ENCODE measurements at regions not wholly inside any gene's neighbourhood (a gene's known extent, or its start where the extent isn't known, plus 50 kb on each side); places are given as distances from the start of the nearest gene placed in this dataset.

DNA sequence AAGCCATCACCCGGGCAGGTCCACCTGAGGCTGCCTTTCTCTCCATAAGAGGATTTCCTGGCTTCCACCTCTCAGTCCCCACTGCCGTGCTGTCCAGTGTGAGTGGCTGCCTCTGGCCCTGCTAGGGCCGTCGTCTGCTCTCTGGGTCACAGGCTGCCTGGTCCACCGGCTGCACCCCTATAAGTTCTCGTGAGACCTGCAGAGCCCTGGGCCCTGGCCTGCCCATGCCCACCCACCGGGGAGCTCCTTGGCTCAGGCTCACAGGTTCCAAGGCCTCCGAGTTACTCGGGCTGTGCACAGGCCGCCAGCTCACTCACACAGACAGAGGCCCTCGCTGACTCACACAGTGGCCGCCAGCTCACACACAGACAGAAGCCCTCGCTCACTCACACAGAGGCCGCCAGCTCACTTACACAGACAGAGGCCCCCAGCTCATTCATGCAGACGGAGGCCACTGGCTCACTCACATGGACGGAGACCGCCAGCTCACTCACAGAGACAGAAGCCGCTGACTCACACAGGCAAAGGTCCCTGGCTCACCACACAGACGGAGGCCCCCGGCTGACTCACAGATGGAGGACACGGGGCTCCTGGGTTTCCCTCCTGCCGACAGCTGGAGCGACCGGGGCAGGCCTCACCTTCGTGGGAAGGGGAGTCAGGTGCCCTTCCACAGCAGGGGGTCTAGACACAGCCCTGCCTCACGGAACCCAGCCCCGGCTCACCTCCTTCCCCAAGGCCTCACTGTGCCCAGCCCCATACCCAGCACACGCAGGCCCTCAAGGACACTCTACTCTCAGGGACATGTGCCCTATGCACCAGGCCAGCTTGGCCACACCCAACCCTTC, 334.1 kb upstream of the MYT1L start:
- no peak overlapping the region for H3K4me3 Mint-ChIP-seq
- H3K27ac Mint-ChIP-seq: peak overlapping the region in 2 of 10 donors; percentile 5 to 47
- POLR2A ChIA-PET: no interaction called here
- ATAC-seq (no peak), DNase-seq (no peak)
- peaks cover 0 to 4% (median 0%) of the 10 kb centered on the region in 9 donors for H3K9me3 Mint-ChIP-seq
- H3K36me3 Mint-ChIP-seq: peaks cover 0 to 5% (median 0%) of the 10 kb centered on the region in 3 donors
- H3K27me3 Mint-ChIP-seq: peaks cover 0 to 7% (median 0%) of the 10 kb centered on the region in 5 donors
- H3K4me1 Mint-ChIP-seq: peaks cover 0 to 5% (median 0%) of the 10 kb centered on the region in 4 donors

DNA sequence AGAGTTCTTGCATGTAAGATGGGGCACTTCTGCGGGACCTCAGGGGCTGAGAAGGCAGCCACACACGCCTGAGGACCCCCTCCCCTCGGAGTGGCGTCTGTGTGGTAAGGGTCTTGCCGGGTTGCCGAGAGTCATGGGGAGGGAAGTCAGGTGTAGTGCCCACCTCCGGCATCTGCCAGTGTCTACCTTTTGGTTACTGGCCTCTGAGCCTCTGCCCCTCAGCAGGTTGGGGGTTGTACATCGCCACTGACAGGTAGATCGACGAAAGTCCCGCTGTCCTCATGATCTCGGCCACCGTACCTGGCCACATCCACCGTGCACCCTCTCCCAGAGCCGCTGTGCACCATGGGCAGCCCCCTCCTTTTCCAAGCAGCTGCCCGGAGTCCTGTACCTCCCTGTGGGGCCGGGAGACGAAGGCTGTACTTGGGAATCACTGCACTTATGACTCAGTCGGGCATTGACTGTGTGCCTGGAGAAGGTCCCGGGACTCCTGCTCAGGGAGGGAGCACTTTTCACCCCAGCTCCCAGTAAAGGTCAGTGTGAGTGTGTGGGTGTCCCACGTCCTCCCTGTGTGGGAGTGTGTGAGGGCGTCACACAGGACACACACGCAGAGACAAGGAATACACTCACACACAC, 332.4 kb upstream of the MYT1L start:
- Mint-ChIP-seq H3K9me3 (peaks cover 0 to 15% (median 0%) of the 10 kb centered on the region in 9 donors), H3K27ac (peak overlapping the region in 2 of 10 donors; percentile 5 to 69), H3K27me3 (peaks cover 0 to 7% (median 0%) of the 10 kb centered on the region in 5 donors), H3K4me3 (no peak overlapping the region), H3K36me3 (peaks cover 0 to 10% (median 2%) of the 10 kb centered on the region in 3 donors), H3K4me1 (peaks cover 0 to 5% (median 0%) of the 10 kb centered on the region in 4 donors)
- POLR2A ChIA-PET: no interaction called here
- ATAC-seq (no peak), DNase-seq (no peak)

DNA sequence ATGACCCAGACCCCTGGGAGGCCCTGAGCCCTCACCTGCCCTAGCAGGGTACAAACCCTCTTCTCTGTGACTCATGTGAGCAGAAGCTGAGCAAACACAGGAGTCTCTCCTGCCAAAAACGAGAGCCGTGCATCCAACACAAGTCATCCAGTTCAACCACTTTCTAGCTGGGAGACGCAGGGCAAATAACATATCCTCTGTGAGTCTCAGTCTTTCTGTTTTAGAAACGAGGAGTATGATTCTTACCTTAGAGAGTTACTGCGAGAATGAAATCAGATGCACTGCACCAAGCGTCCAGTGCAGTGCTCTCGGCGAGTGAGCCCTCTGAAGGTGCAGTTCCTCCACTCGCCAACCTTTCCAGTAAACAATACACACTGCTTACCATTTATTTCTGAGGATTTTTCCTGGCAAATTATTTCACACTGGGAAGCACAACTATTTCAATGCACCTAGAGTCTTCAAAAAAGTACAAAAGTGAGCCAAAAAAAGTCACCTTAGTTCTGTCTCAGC, 331.8 kb upstream of the MYT1L start:
- Mint-ChIP-seq H3K27ac (peak overlapping the region in 1 of 10 donors; percentile 5), H3K27me3 (peaks cover 0 to 7% (median 0%) of the 10 kb centered on the region in 5 donors), H3K9me3 (peaks cover 0 to 21% (median 6%) of the 10 kb centered on the region in 9 donors), H3K4me3 (peak overlapping the region in 1 of 10 donors; percentile 64), H3K4me1 (peaks cover under 1 to 5% (median 5%) of the 10 kb centered on the region in 4 donors), H3K36me3 (peaks cover 0 to 15% (median 2%) of the 10 kb centered on the region in 3 donors)
- no peak for DNase-seq
- POLR2A ChIA-PET: no interaction called here
- no peak for ATAC-seq

DNA sequence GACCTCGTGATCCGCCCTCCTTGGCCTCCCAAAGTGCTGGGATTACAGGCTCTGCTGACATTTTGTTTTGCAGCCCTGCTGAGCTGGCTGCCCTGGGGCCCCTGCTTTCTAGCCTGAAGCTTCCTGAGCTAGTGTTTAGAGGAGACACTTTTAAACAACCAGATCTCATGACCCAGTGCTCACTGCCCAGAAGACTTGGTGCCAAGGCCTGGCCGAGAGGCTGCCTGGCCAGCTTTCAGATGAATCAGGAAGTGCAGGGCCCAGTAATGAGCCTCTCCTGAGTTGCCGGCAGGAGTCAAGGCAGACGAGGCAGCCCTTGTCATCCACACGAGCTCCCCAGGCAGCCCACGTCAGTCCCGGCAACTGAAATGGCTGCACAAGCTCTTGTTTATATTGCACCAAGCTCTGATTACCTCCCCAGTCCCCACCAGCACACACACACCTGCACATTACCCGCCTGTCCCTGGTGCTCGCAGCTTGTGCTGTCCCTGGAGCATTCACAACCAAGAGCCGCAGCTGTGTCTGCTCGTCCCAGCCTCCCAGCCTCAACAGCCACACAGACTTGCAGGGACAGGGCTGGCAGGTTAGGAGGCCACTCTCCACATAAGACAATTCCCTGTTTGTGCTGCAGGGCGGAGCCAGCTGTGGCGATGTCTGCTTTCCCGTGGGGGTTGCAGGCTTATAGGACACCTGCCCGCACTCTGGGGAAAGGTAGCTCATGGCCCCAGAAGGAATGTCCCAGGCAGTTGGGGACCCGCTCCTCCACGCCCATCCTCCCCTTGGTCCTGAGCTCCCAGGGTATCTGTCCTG, 331.2 kb upstream of the MYT1L start:
- peak overlapping the region in 1 of 10 donors; percentile 76 for H3K27ac Mint-ChIP-seq
- H3K27me3 Mint-ChIP-seq: peaks cover 0 to 7% (median 0%) of the 10 kb centered on the region in 5 donors
- DNase-seq (no peak), ATAC-seq (no peak)
- peaks cover 0 to 15% (median 2%) of the 10 kb centered on the region in 3 donors for H3K36me3 Mint-ChIP-seq
- H3K9me3 Mint-ChIP-seq: peaks cover 0 to 23% (median 6%) of the 10 kb centered on the region in 9 donors
- H3K4me3 Mint-ChIP-seq: peak overlapping the region in 1 of 10 donors; percentile 64
- POLR2A ChIA-PET: interaction anchor here (1.6 kb wide), 1 partner anchor 48 kb away, joined by 4 read pairs; no protein-coding TSS in a partner anchor
- H3K4me1 Mint-ChIP-seq: peaks cover 8 to 12% (median 10%) of the 10 kb centered on the region in 4 donors

DNA sequence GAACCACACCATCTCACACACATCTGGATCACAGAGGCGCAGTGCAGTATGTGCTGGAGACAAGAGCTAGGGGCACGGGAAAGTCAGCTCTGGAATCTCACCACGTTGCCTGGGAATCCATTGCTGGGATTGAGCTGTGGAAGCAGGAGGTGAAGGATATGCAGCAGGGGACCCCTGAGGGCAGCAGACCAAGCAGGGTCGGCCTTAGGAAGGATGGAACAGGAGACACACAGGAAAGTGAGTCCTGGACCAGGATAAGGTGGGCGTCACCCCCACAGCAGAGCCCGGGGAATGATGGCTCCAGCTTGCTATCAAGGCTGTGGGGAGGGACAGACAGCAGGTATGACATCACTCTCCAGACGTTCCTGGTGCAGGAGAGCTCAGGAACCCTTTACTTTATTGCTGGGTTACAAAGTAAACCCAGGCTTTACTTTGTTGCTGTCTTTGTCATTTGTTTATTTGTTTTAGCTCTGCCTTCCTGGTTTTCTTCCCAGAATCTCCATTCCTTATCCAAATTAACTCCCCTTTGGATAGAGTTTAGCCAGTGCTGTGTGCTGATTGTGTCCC, 329.8 kb upstream of the MYT1L start:
- POLR2A ChIA-PET: interaction anchor here (1.6 kb wide), 1 partner anchor 47 kb away, joined by 4 read pairs; no protein-coding TSS in a partner anchor
- Mint-ChIP-seq H3K9me3 (peaks cover 0 to 23% (median 6%) of the 10 kb centered on the region in 9 donors), H3K4me3 (no peak overlapping the region), H3K27me3 (peaks cover 0 to 7% (median 0%) of the 10 kb centered on the region in 5 donors), H3K36me3 (peaks cover 0 to 15% (median 2%) of the 10 kb centered on the region in 3 donors), H3K4me1 (peaks cover 14 to 20% (median 17%) of the 10 kb centered on the region in 4 donors), H3K27ac (peak overlapping the region in 1 of 10 donors; percentile 46)
- ATAC-seq (no peak), DNase-seq (peak in 1 of 10 donors; percentile 54)

DNA sequence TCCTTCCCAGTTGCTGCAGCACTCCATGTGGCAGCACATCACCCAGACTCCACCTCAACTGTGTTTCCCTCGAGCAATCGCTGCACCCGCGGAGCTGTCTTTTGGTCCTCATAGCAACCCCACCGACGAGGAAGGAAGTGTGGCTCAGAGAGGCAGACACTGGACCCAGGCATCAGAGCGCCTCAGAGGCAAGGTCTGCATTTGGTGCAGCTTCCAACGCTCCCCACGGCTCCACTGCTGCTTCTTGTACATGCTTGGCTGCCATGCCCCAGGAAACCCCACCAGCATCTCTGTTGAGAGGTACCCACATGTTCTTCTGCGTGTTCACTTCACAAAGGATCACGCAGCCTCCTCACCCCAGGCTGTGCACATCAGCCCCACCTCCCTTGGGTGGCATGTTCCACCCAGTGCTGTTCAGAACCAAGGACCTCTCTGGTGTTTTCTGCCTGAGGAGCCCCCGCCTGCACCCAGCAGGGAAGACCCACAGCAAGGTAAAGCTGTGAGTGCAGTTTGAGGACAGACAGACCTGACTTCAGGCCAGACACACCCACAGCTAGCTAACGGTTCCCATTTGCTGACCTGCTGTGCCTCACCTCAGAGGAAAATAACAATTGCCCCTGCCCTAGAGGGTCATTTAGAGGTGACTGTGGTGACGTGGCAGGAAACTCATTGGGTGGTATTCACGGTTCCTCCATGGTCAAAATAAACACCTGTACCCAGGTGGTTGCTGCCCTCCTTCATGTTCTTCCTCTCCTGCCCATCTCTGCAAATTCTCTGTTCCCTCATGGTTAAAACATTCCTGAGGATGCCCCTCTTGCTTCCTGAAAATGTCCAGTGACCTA, 326.3 kb upstream of the MYT1L start:
- H3K9me3 Mint-ChIP-seq: peaks cover 0 to 23% (median 6%) of the 10 kb centered on the region in 9 donors
- H3K27me3 Mint-ChIP-seq: peaks cover 0 to 1% (median 0%) of the 10 kb centered on the region in 5 donors
- peak overlapping the region; percentile 20 to 85 (median 56) for H3K27ac Mint-ChIP-seq
- ATAC-seq (peak; percentile 75 to 85), DNase-seq (peak in 6 of 10 donors; percentile 13 to 68 (median 32))
- peak overlapping the region in 9 of 10 donors; percentile 30 to 72 (median 55) for H3K4me3 Mint-ChIP-seq
- H3K36me3 Mint-ChIP-seq: peaks cover 0 to 15% (median 2%) of the 10 kb centered on the region in 3 donors
- POLR2A ChIA-PET: interaction anchor here (0.6 to 1.3 kb wide), 2 partner anchors 10 to 43 kb away, joined by 3 read pairs; no protein-coding TSS in a partner anchor
- peaks cover 10 to 20% (median 17%) of the 10 kb centered on the region in 4 donors for H3K4me1 Mint-ChIP-seq

DNA sequence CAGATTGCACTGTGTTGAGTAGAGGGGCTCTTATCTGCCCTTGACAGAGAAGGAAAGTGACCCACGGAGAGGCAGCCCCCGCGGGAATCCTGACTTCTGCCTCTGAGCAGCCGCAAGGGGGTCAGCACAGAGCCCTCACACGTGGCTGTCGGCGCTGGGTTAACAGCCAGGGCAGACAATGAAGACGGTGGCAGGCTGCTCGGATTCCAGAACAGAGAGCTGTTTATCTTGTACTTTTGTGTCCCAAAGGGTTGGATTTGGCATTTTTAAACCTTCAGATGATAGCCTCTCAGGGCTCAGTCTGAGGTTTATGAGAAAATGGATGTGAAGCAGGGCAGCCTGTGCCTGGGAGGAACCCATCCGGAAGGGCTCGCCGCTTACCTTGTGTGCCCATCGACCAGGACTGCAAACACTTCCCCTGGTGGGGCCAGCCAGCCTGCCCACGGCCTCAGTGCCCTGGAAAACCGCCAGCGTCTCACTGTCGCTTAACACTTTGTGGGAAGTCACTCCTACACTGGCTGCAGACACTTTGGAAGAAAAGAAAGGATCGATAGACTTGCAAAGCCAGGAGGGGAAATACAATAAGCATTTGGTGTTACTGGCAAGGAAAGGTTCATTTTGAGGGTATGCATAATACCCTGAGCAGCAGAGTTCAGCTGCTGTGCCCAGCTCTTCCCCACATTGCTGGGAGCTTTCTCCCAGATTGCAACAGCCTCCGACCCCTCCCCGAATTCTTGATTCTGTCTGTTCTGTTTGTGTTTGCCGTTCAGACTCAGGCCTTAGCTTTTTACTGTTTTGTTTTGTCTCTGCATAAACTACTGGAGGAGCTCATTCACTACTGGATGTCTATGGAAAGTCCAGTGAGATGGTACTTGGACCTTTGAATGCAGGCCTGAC, 325.3 kb upstream of the MYT1L start:
- peaks cover 10 to 23% (median 17%) of the 10 kb centered on the region in 4 donors for H3K4me1 Mint-ChIP-seq
- no peak for DNase-seq
- H3K9me3 Mint-ChIP-seq: peaks cover 0 to 23% (median 6%) of the 10 kb centered on the region in 9 donors
- H3K36me3 Mint-ChIP-seq: peaks cover 0 to 15% (median 2%) of the 10 kb centered on the region in 3 donors
- peak overlapping the region in 7 of 10 donors; percentile 8 to 84 (median 33) for H3K27ac Mint-ChIP-seq
- POLR2A ChIA-PET: interaction anchor here (0.6 to 1.3 kb wide), 2 partner anchors 9 to 42 kb away, joined by 3 read pairs; no protein-coding TSS in a partner anchor
- H3K4me3 Mint-ChIP-seq: peak overlapping the region in 4 of 10 donors; percentile 41 to 72 (median 52)
- no peak for ATAC-seq
- H3K27me3 Mint-ChIP-seq: peaks cover 0 to 1% (median 0%) of the 10 kb centered on the region in 5 donors

DNA sequence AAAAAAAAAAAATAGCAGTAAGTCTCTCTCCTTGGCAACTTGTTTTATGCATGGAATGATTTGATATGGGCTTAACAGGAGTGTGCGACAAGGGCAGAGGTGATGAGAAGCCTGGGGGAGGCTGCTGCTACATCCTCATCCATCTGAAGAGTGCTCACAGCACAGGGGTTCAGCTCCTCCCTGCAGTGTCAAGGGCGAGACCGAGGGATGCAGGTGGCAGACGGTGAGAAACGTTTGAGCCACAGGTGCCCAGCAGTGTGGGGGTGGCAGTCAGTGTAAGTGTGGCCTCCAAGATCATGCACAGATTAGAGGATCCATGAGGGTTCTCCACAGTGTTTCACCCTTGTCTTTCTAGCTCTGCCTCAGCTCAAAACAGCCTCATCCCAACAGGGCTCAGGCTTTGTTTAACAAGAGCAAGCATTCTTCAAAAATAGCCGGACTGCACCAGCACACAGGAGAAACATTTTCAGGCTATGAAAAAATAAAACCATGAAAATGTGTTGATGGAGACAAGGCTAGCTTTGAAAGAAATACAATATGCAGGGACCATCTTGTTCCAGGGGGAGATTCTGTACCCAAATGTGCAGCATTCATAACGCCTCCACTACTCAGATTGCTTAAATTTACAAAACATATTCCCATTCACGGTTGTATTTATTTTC, 324.5 kb upstream of the MYT1L start:
- ATAC-seq (no peak), DNase-seq (peak in 1 of 10 donors; percentile 50)
- Mint-ChIP-seq H3K4me1 (peaks cover 10 to 26% (median 17%) of the 10 kb centered on the region in 4 donors), H3K27me3 (peaks cover 0 to 1% (median 0%) of the 10 kb centered on the region in 5 donors), H3K4me3 (no peak overlapping the region), H3K27ac (peak overlapping the region in 2 of 10 donors; percentile 60 to 65), H3K36me3 (peaks cover 0 to 14% (median 2%) of the 10 kb centered on the region in 3 donors), H3K9me3 (peaks cover 0 to 23% (median 5%) of the 10 kb centered on the region in 9 donors)
- POLR2A ChIA-PET: no interaction called here

DNA sequence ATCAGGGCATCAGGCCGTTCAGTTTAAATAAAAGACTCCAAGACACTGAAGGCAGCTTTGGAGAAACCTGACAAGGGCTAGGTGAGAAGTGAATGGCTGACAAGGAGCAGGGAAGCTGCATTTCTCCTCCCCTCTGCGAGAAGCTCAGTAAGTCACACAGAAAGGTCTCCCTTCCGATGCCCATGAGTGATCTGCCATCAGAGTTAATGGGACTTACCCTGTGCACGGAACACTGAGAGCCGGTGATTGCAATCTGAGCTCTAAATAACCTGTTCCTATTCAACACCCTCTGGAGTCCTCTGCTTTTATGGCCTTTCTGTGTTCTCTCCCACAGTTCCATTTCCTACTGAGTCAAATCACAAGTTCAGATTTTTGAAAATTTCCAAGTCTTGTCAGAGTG, 322.2 kb upstream of the MYT1L start:
- H3K4me3 Mint-ChIP-seq: no peak overlapping the region
- H3K9me3 Mint-ChIP-seq: peaks cover 0 to 5% (median 2%) of the 10 kb centered on the region in 9 donors
- peaks cover 0 to 1% (median 0%) of the 10 kb centered on the region in 5 donors for H3K27me3 Mint-ChIP-seq
- DNase-seq: no peak
- H3K36me3 Mint-ChIP-seq: peaks cover 0 to 2% (median 0%) of the 10 kb centered on the region in 3 donors
- POLR2A ChIA-PET: no interaction called here
- ATAC-seq: no peak
- H3K4me1 Mint-ChIP-seq: peaks cover 11 to 36% (median 18%) of the 10 kb centered on the region in 4 donors
- H3K27ac Mint-ChIP-seq: no peak overlapping the region

Measured in naive thymus-derived CD8-positive, alpha-beta T cell (primary cell).